ENCODE measurements at regions not wholly inside any gene's neighbourhood (a gene's known extent, or its start where the extent isn't known, plus 50 kb on each side); places are given as distances from the start of the nearest gene placed in this dataset.
A peak's percentile ranks its signal among the peaks of the same experiment; 100 is the strongest.
"Not testable (repeated sequence)": the region's sequence is repeated elsewhere in the genome, so short reads cannot be mapped to it uniquely, and the experiment has no call there.

- no peaks in the 10 kb centered on the region for H3K36me3 ChIP-seq (replicated peaks)
- no peaks in the 10 kb centered on the region for H3K4me1 ChIP-seq
- no peak for DNase-seq (ENCODE audit: low spot score in 2 of 2)
- peaks cover 2% of the 10 kb centered on the region; the same call in 1 of the 2 replicates for H3K9me3 ChIP-seq
- no peak overlapping the region for H3K4me3 ChIP-seq
- H3K27me3 ChIP-seq (ENCODE audit: low read depth), result no peaks in the 10 kb centered on the region
- in situ Hi-C loops (cut with MboI; ENCODE audit: low sequenced_read_pairs), result no loop called here
These were observed 55.4 kb upstream of the GRPR start for GRCh38 chrX:16067886-16068515.

GRCh38 chrX:16063921-16064320 lies 59.4 kb upstream of the GRPR start:
- H3K27me3 ChIP-seq (ENCODE audit: low read depth), result no peaks in the 10 kb centered on the region
- no peak for DNase-seq (ENCODE audit: low spot score in 2 of 2)
- no peak overlapping the region for H3K4me3 ChIP-seq
- in situ Hi-C loops (cut with MboI; ENCODE audit: low sequenced_read_pairs), result no loop called here
- 0 out of 2 replicates have a peak, but pooled peaks cover 2% of the 10 kb centered on the region for H3K9me3 ChIP-seq
- H3K4me1 ChIP-seq, result peaks cover 7% of the 10 kb centered on the region; the same call in 1 of the 2 replicates
- H3K36me3 ChIP-seq (replicated peaks), result no peaks in the 10 kb centered on the region

GRCh38 chrX:16063141-16063540 lies 60.2 kb upstream of the GRPR start:
- in situ Hi-C loops (cut with MboI; ENCODE audit: low sequenced_read_pairs), result no loop called here
- no peaks in the 10 kb centered on the region for H3K36me3 ChIP-seq (replicated peaks)
- peaks cover 7% of the 10 kb centered on the region; the same call in 1 of the 2 replicates for H3K4me1 ChIP-seq
- H3K27me3 ChIP-seq (ENCODE audit: low read depth), result no peaks in the 10 kb centered on the region
- no peak for DNase-seq (ENCODE audit: low spot score in 2 of 2)
- H3K4me3 ChIP-seq, result no peak overlapping the region
- no peaks in the 10 kb centered on the region for H3K9me3 ChIP-seq

- H3K27me3 ChIP-seq (ENCODE audit: low read depth), result no peaks in the 10 kb centered on the region
- H3K4me1 ChIP-seq, result peaks cover 7% of the 10 kb centered on the region; the same call in 1 of the 2 replicates
- H3K9me3 ChIP-seq, result no peaks in the 10 kb centered on the region
- DNase-seq (ENCODE audit: low spot score in 2 of 2), result no peak
- in situ Hi-C loops (cut with MboI; ENCODE audit: low sequenced_read_pairs), result no loop called here
- H3K36me3 ChIP-seq (replicated peaks), result no peaks in the 10 kb centered on the region
- H3K4me3 ChIP-seq, result no peak overlapping the region
These were observed 62.1 kb upstream of the GRPR start for GRCh38 chrX:16061296-16061695.

- Histone ChIP-seq H3K9me3 (no peaks in the 10 kb centered on the region), H3K4me1 (peaks cover 7% of the 10 kb centered on the region; the same call in 1 of the 2 replicates), H3K4me3 (no peak overlapping the region), H3K27me3 (ENCODE audit: low read depth) (no peaks in the 10 kb centered on the region), H3K36me3 (replicated peaks) (no peaks in the 10 kb centered on the region)
- in situ Hi-C loops (cut with MboI; ENCODE audit: low sequenced_read_pairs), result no loop called here
- DNase-seq (ENCODE audit: low spot score in 2 of 2), result peak; percentile 8 to 41
These were observed 63.1 kb upstream of the GRPR start for GRCh38 chrX:16060252-16060651.

GRCh38 chrX:16049126-16049525 lies 74.2 kb upstream of the GRPR start:
- H3K4me1 ChIP-seq; in situ Hi-C loops (cut with MboI; ENCODE audit: low sequenced_read_pairs); H3K9me3 ChIP-seq; H3K4me3 ChIP-seq; DNase-seq (ENCODE audit: low spot score in 2 of 2); H3K27me3 ChIP-seq (ENCODE audit: low read depth); H3K36me3 ChIP-seq (replicated peaks): not testable (repeated sequence)

GRCh38 chrX:16042980-16043379 lies 80.4 kb upstream of the GRPR start:
- peaks cover 20% of the 10 kb centered on the region for H3K4me1 ChIP-seq
- H3K36me3 ChIP-seq (replicated peaks), result no peaks in the 10 kb centered on the region
- in situ Hi-C loops (cut with MboI; ENCODE audit: low sequenced_read_pairs), result no loop called here
- H3K9me3 ChIP-seq, result no peaks in the 10 kb centered on the region
- no peak overlapping the region for H3K4me3 ChIP-seq
- no peaks in the 10 kb centered on the region for H3K27me3 ChIP-seq (ENCODE audit: low read depth)
- peak in 1 of 2 experiments; percentile 97 for DNase-seq (ENCODE audit: low spot score in 2 of 2)

GRCh38 chrX:16039834-16040233 lies 83.5 kb upstream of the GRPR start:
- Histone ChIP-seq H3K4me1 (peaks cover 20% of the 10 kb centered on the region), H3K9me3 (no peaks in the 10 kb centered on the region), H3K27me3 (ENCODE audit: low read depth) (no peaks in the 10 kb centered on the region), H3K4me3 (no peak overlapping the region), H3K36me3 (replicated peaks) (no peaks in the 10 kb centered on the region)
- DNase-seq (ENCODE audit: low spot score in 2 of 2), result no peak
- in situ Hi-C loops (cut with MboI; ENCODE audit: low sequenced_read_pairs), result no loop called here

GRCh38 chrX:16039363-16039762 lies 84.0 kb upstream of the GRPR start:
- H3K27me3 ChIP-seq (ENCODE audit: low read depth), result no peaks in the 10 kb centered on the region
- no peaks in the 10 kb centered on the region for H3K36me3 ChIP-seq (replicated peaks)
- no peak for DNase-seq (ENCODE audit: low spot score in 2 of 2)
- no peaks in the 10 kb centered on the region for H3K9me3 ChIP-seq
- peaks cover 20% of the 10 kb centered on the region for H3K4me1 ChIP-seq
- in situ Hi-C loops (cut with MboI; ENCODE audit: low sequenced_read_pairs), result no loop called here
- no peak overlapping the region for H3K4me3 ChIP-seq

- DNase-seq (ENCODE audit: low spot score in 2 of 2), result no peak
- no peaks in the 10 kb centered on the region for H3K36me3 ChIP-seq (replicated peaks)
- H3K9me3 ChIP-seq, result no peaks in the 10 kb centered on the region
- H3K4me3 ChIP-seq, result no peak overlapping the region
- H3K27me3 ChIP-seq (ENCODE audit: low read depth), result no peaks in the 10 kb centered on the region
- in situ Hi-C loops (cut with MboI; ENCODE audit: low sequenced_read_pairs), result no loop called here
- H3K4me1 ChIP-seq, result no peaks in the 10 kb centered on the region
These were observed 90.0 kb upstream of the GRPR start for GRCh38 chrX:16033331-16033730.

- Histone ChIP-seq H3K4me1 (peaks cover 12% of the 10 kb centered on the region), H3K4me3 (no peak overlapping the region), H3K27me3 (ENCODE audit: low read depth) (no peaks in the 10 kb centered on the region), H3K36me3 (replicated peaks) (no peaks in the 10 kb centered on the region), H3K9me3 (no peaks in the 10 kb centered on the region)
- in situ Hi-C loops (cut with MboI; ENCODE audit: low sequenced_read_pairs), result no loop called here
- no peak for DNase-seq (ENCODE audit: low spot score in 2 of 2)
These were observed 94.8 kb upstream of the GRPR start for GRCh38 chrX:16028576-16028975.

GRCh38 chrX:16023790-16024734 lies 99.3 kb upstream of the GRPR start:
- H3K36me3 ChIP-seq (replicated peaks), result no peaks in the 10 kb centered on the region
- DNase-seq (ENCODE audit: low spot score in 2 of 2), result peak; percentile 14 to 74
- H3K4me1 ChIP-seq, result peaks cover 15% of the 10 kb centered on the region
- H3K9me3 ChIP-seq, result no peaks in the 10 kb centered on the region
- H3K4me3 ChIP-seq, result no peak overlapping the region
- in situ Hi-C loops (cut with MboI; ENCODE audit: low sequenced_read_pairs), result no loop called here
- H3K27me3 ChIP-seq (ENCODE audit: low read depth), result no peaks in the 10 kb centered on the region

GRCh38 chrX:16022580-16023200 lies 100.7 kb upstream of the GRPR start:
- DNase-seq (ENCODE audit: low spot score in 2 of 2), result no peak
- Histone ChIP-seq H3K36me3 (replicated peaks) (no peaks in the 10 kb centered on the region), H3K4me1 (peaks cover 29% of the 10 kb centered on the region), H3K27me3 (ENCODE audit: low read depth) (no peaks in the 10 kb centered on the region), H3K9me3 (no peaks in the 10 kb centered on the region), H3K4me3 (no peak overlapping the region)
- in situ Hi-C loops (cut with MboI; ENCODE audit: low sequenced_read_pairs), result no loop called here

GRCh38 chrX:16018291-16018690 lies 105.1 kb upstream of the GRPR start:
- Histone ChIP-seq H3K4me1 (peaks cover 23% of the 10 kb centered on the region), H3K4me3 (no peak overlapping the region), H3K9me3 (no peaks in the 10 kb centered on the region), H3K36me3 (replicated peaks) (no peaks in the 10 kb centered on the region), H3K27me3 (ENCODE audit: low read depth) (no peaks in the 10 kb centered on the region)
- in situ Hi-C loops (cut with MboI; ENCODE audit: low sequenced_read_pairs), result no loop called here
- DNase-seq (ENCODE audit: low spot score in 2 of 2), result peak; percentile 60 to 87

All from HAP-1 (cell line).